Type B pancreatic cell (in vitro differentiated cells): ENCODE measurements at regions not wholly inside any gene's neighbourhood (a gene's known extent, or its start where the extent isn't known, plus 50 kb on each side); places are given as distances from the start of the nearest gene placed in this dataset.

Experiments
- DNase-seq: peaks from one replicate; pipeline ENCODE4 v3.0.0; 2021; ENCODE audit warnings: mixed read lengths; ENCODE audit not compliant: unreplicated experiment; ENCODE audit errors: extremely low spot score
- H3K27ac Mint-ChIP-seq: 2 replicates; pipeline ENCODE4 v1.8.0; 2021; ENCODE audit warnings: mild to moderate bottlenecking, mixed read lengths
- H3K27me3 Mint-ChIP-seq: 2 replicates; pipeline ENCODE4 v1.8.0; 2021; ENCODE audit warnings: mixed read lengths
- H3K36me3 Mint-ChIP-seq: 2 replicates; pipeline ENCODE4 v1.8.0; 2021; ENCODE audit warnings: mixed read lengths
- H3K4me1 Mint-ChIP-seq: one replicate; pipeline ENCODE4 v1.8.0; 2021; ENCODE audit warnings: mixed read lengths; ENCODE audit not compliant: unreplicated experiment
- H3K4me3 Mint-ChIP-seq: 2 replicates; pipeline ENCODE4 v1.8.0; 2021; ENCODE audit warnings: mild to moderate bottlenecking, mixed read lengths
- H3K9me3 Mint-ChIP-seq: 2 replicates; pipeline ENCODE4 v1.8.0; 2021; ENCODE audit warnings: mixed read lengths
- CTCF ChIP-seq: fragments of 200-600 bp; sonication (generic); conservative IDR thresholded peaks from 2 replicates; pipeline ENCODE4 v1.5.0; 2021; ENCODE audit warnings: antibody characterized with exemption, mild to moderate bottlenecking

- H3K9me3 Mint-ChIP-seq = peaks cover 20% of the 10 kb centered on the region
- DNase-seq = no peak
- no peak for TF ChIP-seq CTCF
- H3K4me1 Mint-ChIP-seq = no peaks in the 10 kb centered on the region
- H3K27me3 Mint-ChIP-seq = no peaks in the 10 kb centered on the region
- H3K4me3 Mint-ChIP-seq = no peak overlapping the region
- H3K27ac Mint-ChIP-seq = no peak overlapping the region
- H3K36me3 Mint-ChIP-seq = no peaks in the 10 kb centered on the region
These were observed 204.2 kb downstream of the NFKBIZ start for GRCh38 chr3:102053375-102053989.

GRCh38 chr3:102054543-102055080, 205.3 kb downstream of the NFKBIZ start:
- no peaks in the 10 kb centered on the region for H3K36me3 Mint-ChIP-seq
- no peak overlapping the region for H3K4me3 Mint-ChIP-seq
- peaks cover 12% of the 10 kb centered on the region for H3K9me3 Mint-ChIP-seq
- H3K4me1 Mint-ChIP-seq = no peaks in the 10 kb centered on the region
- no peak for TF ChIP-seq CTCF
- no peak for DNase-seq
- no peak overlapping the region for H3K27ac Mint-ChIP-seq
- H3K27me3 Mint-ChIP-seq = no peaks in the 10 kb centered on the region

- peaks cover 5% of the 10 kb centered on the region for H3K9me3 Mint-ChIP-seq
- no peak overlapping the region for H3K27ac Mint-ChIP-seq
- no peaks in the 10 kb centered on the region for H3K4me1 Mint-ChIP-seq
- TF ChIP-seq CTCF = no peak
- no peak overlapping the region for H3K4me3 Mint-ChIP-seq
- no peaks in the 10 kb centered on the region for H3K27me3 Mint-ChIP-seq
- DNase-seq = no peak
- no peaks in the 10 kb centered on the region for H3K36me3 Mint-ChIP-seq
These were observed 208.6 kb downstream of the NFKBIZ start for GRCh38 chr3:102057781-102058421.

GRCh38 chr3:102059145-102059943, 210.0 kb downstream of the NFKBIZ start:
- H3K4me1 Mint-ChIP-seq = no peaks in the 10 kb centered on the region
- DNase-seq = no peak
- no peak overlapping the region for H3K27ac Mint-ChIP-seq
- TF ChIP-seq CTCF = no peak
- no peaks in the 10 kb centered on the region for H3K27me3 Mint-ChIP-seq
- no peak overlapping the region for H3K4me3 Mint-ChIP-seq
- H3K36me3 Mint-ChIP-seq = no peaks in the 10 kb centered on the region
- peaks cover 5% of the 10 kb centered on the region for H3K9me3 Mint-ChIP-seq

GRCh38 chr3:102060814-102061213, 211.5 kb downstream of the NFKBIZ start:
- H3K27ac Mint-ChIP-seq = no peak overlapping the region
- no peak for TF ChIP-seq CTCF
- DNase-seq = no peak
- no peak overlapping the region for H3K4me3 Mint-ChIP-seq
- H3K36me3 Mint-ChIP-seq = no peaks in the 10 kb centered on the region
- no peaks in the 10 kb centered on the region for H3K4me1 Mint-ChIP-seq
- no peaks in the 10 kb centered on the region for H3K27me3 Mint-ChIP-seq
- peaks cover 5% of the 10 kb centered on the region for H3K9me3 Mint-ChIP-seq
